SK-N-SH treated with all-trans-retinoic acid at 6 μM for 48 hours (cell line): ENCODE measurements at regions not wholly inside any gene's neighbourhood (a gene's known extent, or its start where the extent isn't known, plus 50 kb on each side); places are given as distances from the start of the nearest gene placed in this dataset.
"Not testable (repeated sequence)": the region's sequence is repeated elsewhere in the genome, so short reads cannot be mapped to it uniquely, and the experiment has no call there.

ENCODE experiments used
- ATAC-seq: fragments of 200-7000 bp; cut with Tn5 transposase; 3 replicates; pipeline ENCODE4 v1.9.1; 2020; ENCODE audit warnings: mild to moderate bottlenecking, moderate library complexity
- ARNTL ChIP-seq: fragments of 450-650 bp; formaldehyde crosslinking; IDR thresholded peaks from 2 replicates; pipeline ENCODE4 v1.5.0; 2020; ENCODE audit warnings: low read depth, mild to moderate bottlenecking, moderate library complexity, borderline replicate concordance
- BACH2 ChIP-seq: fragments of 250-450 bp; sonication (Bioruptor Pico); IDR thresholded peaks from 2 replicates; pipeline ENCODE4 v1.9.0; 2021; ENCODE audit warnings: mild to moderate bottlenecking, borderline replicate concordance
- CSDC2 ChIP-seq: fragments of 250-450 bp; sonication (Bioruptor Pico); IDR thresholded peaks from 2 replicates; pipeline ENCODE4 v1.5.0; 2020; ENCODE audit warnings: mild to moderate bottlenecking, moderate library complexity
- GLIS3 ChIP-seq: fragments of 250-450 bp; sonication (Bioruptor Pico); IDR thresholded peaks from 2 replicates; pipeline ENCODE4 v1.5.0; 2020; ENCODE audit warnings: mild to moderate bottlenecking, moderate library complexity
- ISL1 ChIP-seq: fragments of 250-450 bp; sonication (Bioruptor Pico); IDR thresholded peaks from 2 replicates; pipeline ENCODE4 v2.1.2; 2022; ENCODE audit warnings: mild to moderate bottlenecking, moderate library complexity
- POU6F1 ChIP-seq: fragments of 250-450 bp; sonication (Bioruptor Pico); IDR thresholded peaks from 2 replicates; pipeline ENCODE4 v1.8.0; 2021; ENCODE audit warnings: low read depth, mild to moderate bottlenecking, moderate library complexity, borderline replicate concordance
- PPARA ChIP-seq: fragments of 250-450 bp; sonication (Bioruptor Pico); IDR thresholded peaks from 2 replicates; pipeline ENCODE4 v1.5.0; 2020; ENCODE audit warnings: mild to moderate bottlenecking, borderline replicate concordance
- SNAI2 ChIP-seq: fragments of 250-450 bp; sonication (Bioruptor Pico); IDR thresholded peaks from 2 replicates; pipeline ENCODE4 v1.5.0; 2020; ENCODE audit warnings: mild to moderate bottlenecking, moderate library complexity
- TCF4 ChIP-seq: fragments of 250-450 bp; sonication (Bioruptor Pico); IDR thresholded peaks from 2 replicates; pipeline ENCODE4 v1.8.0; 2021; ENCODE audit warnings: mild to moderate bottlenecking, moderate library complexity, borderline replicate concordance
- TOX ChIP-seq: fragments of 250-450 bp; sonication (Bioruptor Pico); IDR thresholded peaks from 2 replicates; pipeline ENCODE4 v1.8.0; 2021; ENCODE audit warnings: mild to moderate bottlenecking, moderate library complexity, borderline replicate concordance
- TSHZ2 ChIP-seq: fragments of 250-450 bp; sonication (Bioruptor Pico); IDR thresholded peaks from 2 replicates; pipeline ENCODE4 v1.5.0; 2020; ENCODE audit warnings: mild to moderate bottlenecking, moderate library complexity
- ZC3H10 ChIP-seq: fragments of 250-450 bp; sonication (Bioruptor Pico); IDR thresholded peaks from 2 replicates; pipeline ENCODE4 v1.5.1; 2021; ENCODE audit warnings: mild to moderate bottlenecking, moderate library complexity
- ZFP3 ChIP-seq: fragments of 250-450 bp; sonication (Bioruptor Pico); IDR thresholded peaks from 2 replicates; pipeline ENCODE4 v1.5.0; 2020; ENCODE audit warnings: mild to moderate bottlenecking, moderate library complexity
- ZFP30 ChIP-seq: fragments of 450-650 bp; formaldehyde crosslinking; IDR thresholded peaks from 2 replicates; pipeline ENCODE4 v1.5.0; 2022; ENCODE audit warnings: mild to moderate bottlenecking, moderate library complexity
- ZNF70 ChIP-seq: fragments of 450-650 bp; formaldehyde crosslinking; IDR thresholded peaks from 2 replicates; pipeline ENCODE4 v1.5.0; 2020; ENCODE audit warnings: mild to moderate bottlenecking, moderate library complexity
- ZNF8 ChIP-seq: fragments of 450-650 bp; formaldehyde crosslinking; IDR thresholded peaks from 2 replicates; pipeline ENCODE4 v1.5.0; 2020; ENCODE audit warnings: mild to moderate bottlenecking, moderate library complexity
- TF ChIP-seq, protein P1 (sequence below): fragments of 250-450 bp; sonication (Bioruptor Pico); IDR thresholded peaks from 2 replicates; pipeline ENCODE4 v1.8.0; 2020; ENCODE audit warnings: mild to moderate bottlenecking, moderate library complexity, borderline replicate concordance
- TF ChIP-seq, protein P2 (sequence below): fragments of 250-450 bp; sonication (Bioruptor Pico); IDR thresholded peaks from 2 replicates; pipeline ENCODE4 v1.5.1; 2020; ENCODE audit warnings: low read depth, mild to moderate bottlenecking, moderate library complexity
- TF ChIP-seq, protein P3 (sequence below): fragments of 250-450 bp; sonication (Bioruptor Pico); IDR thresholded peaks from 2 replicates; pipeline ENCODE4 v1.5.1; 2021; ENCODE audit warnings: mild to moderate bottlenecking, moderate library complexity

- ATAC-seq: no peak
- TF ChIP-seq CSDC2 (no peak), TCF4 (no peak), ZFP3 (no peak), TSHZ2 (CRISPR knock-in tag) (no peak), TOX (no peak), GLIS3 (CRISPR knock-in tag) (no peak), ZFP30 (CRISPR knock-in tag) (no peak), ZNF8 (CRISPR knock-in tag) (no peak), BACH2 (CRISPR knock-in tag) (no peak), ZC3H10 (CRISPR knock-in tag) (no peak), PPARA (CRISPR knock-in tag) (no peak), POU6F1 (no peak), SNAI2 (CRISPR knock-in tag) (no peak), ARNTL (CRISPR knock-in tag) (no peak)
- TF ChIP-seq, protein P1, sequence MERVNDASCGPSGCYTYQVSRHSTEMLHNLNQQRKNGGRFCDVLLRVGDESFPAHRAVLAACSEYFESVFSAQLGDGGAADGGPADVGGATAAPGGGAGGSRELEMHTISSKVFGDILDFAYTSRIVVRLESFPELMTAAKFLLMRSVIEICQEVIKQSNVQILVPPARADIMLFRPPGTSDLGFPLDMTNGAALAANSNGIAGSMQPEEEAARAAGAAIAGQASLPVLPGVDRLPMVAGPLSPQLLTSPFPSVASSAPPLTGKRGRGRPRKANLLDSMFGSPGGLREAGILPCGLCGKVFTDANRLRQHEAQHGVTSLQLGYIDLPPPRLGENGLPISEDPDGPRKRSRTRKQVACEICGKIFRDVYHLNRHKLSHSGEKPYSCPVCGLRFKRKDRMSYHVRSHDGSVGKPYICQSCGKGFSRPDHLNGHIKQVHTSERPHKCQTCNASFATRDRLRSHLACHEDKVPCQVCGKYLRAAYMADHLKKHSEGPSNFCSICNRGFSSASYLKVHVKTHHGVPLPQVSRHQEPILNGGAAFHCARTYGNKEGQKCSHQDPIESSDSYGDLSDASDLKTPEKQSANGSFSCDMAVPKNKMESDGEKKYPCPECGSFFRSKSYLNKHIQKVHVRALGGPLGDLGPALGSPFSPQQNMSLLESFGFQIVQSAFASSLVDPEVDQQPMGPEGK (CRISPR knock-in tag): no peak
- TF ChIP-seq, protein P2, sequence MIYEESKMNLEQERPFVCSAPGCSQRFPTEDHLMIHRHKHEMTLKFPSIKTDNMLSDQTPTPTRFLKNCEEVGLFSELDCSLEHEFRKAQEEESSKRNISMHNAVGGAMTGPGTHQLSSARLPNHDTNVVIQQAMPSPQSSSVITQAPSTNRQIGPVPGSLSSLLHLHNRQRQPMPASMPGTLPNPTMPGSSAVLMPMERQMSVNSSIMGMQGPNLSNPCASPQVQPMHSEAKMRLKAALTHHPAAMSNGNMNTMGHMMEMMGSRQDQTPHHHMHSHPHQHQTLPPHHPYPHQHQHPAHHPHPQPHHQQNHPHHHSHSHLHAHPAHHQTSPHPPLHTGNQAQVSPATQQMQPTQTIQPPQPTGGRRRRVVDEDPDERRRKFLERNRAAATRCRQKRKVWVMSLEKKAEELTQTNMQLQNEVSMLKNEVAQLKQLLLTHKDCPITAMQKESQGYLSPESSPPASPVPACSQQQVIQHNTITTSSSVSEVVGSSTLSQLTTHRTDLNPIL (CRISPR knock-in tag): no peak
- TF ChIP-seq, protein P3, sequence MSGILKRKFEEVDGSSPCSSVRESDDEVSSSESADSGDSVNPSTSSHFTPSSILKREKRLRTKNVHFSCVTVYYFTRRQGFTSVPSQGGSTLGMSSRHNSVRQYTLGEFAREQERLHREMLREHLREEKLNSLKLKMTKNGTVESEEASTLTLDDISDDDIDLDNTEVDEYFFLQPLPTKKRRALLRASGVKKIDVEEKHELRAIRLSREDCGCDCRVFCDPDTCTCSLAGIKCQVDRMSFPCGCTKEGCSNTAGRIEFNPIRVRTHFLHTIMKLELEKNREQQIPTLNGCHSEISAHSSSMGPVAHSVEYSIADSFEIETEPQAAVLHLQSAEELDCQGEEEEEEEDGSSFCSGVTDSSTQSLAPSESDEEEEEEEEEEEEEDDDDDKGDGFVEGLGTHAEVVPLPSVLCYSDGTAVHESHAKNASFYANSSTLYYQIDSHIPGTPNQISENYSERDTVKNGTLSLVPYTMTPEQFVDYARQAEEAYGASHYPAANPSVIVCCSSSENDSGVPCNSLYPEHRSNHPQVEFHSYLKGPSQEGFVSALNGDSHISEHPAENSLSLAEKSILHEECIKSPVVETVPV: no peak
Observed at GRCh38 chr3:78090382-78090781, 1050.5 kb downstream of the ROBO2 start.

- peak; percentile 22; the same call in 1 of the 2 replicates for TF ChIP-seq ISL1 (CRISPR knock-in tag)
- TF ChIP-seq GLIS3 (CRISPR knock-in tag): no peak
- no peak for ATAC-seq
Observed at GRCh38 chr3:78091478-78092119, 1051.7 kb downstream of the ROBO2 start.

- not testable (repeated sequence) for ATAC-seq
Observed at GRCh38 chr3:78092574-78092973, 1052.7 kb downstream of the ROBO2 start.

GRCh38 chr3:78096488-78097255, 1056.8 kb downstream of the ROBO2 start:
- ATAC-seq: no peak
- TF ChIP-seq ARNTL (CRISPR knock-in tag) (no peak), ZFP3 (no peak), SNAI2 (CRISPR knock-in tag) (no peak), TCF4 (no peak), POU6F1 (no peak), TSHZ2 (CRISPR knock-in tag) (no peak), ZNF70 (CRISPR knock-in tag) (no peak)
- TF ChIP-seq, protein P3: no peak
